Parathyroid adenoma (tissue), 2 donors: ENCODE measurements at regions not wholly inside any gene's neighbourhood (a gene's known extent, or its start where the extent isn't known, plus 50 kb on each side); places are given as distances from the start of the nearest gene placed in this dataset.

Source experiments
- H2AFZ ChIP-seq: fragments of 300-600 bp; sonication (generic); one replicate; pipeline ENCODE4 v1.7.0; 2017; ENCODE audit warnings: antibody characterized with exemption, mild to moderate bottlenecking
- H3K27ac ChIP-seq: fragments of 300-600 bp; sonication (generic); one replicate; pipeline ENCODE4 v1.7.0; 2017
- H3K27me3 ChIP-seq: fragments of 300-600 bp; sonication (generic); one replicate; pipeline ENCODE4 v1.7.0; 2017; ENCODE audit warnings: low read length; ENCODE audit not compliant: control insufficient read depth, insufficient read depth
- H3K36me3 ChIP-seq: fragments of 300-600 bp; sonication (generic); one replicate; pipeline ENCODE4 v1.7.0; 2017; ENCODE audit warnings: low read length; ENCODE audit not compliant: control insufficient read depth, insufficient read depth
- H3K4me1 ChIP-seq: fragments of 300-600 bp; sonication (generic); one replicate; pipeline ENCODE4 v1.7.0; 2017; ENCODE audit warnings: control low read depth
- H3K4me2 ChIP-seq: fragments of 300-600 bp; sonication (generic); one replicate; pipeline ENCODE4 v1.7.0; 2017; ENCODE audit warnings: low read length
- H3K4me3 ChIP-seq: fragments of 300-600 bp; sonication (generic); one replicate; pipeline ENCODE4 v1.7.0; 2017; ENCODE audit warnings: low read depth, low read length
- H3K79me2 ChIP-seq: fragments of 300-600 bp; sonication (generic); one replicate; pipeline ENCODE4 v1.7.0; 2017; ENCODE audit warnings: control low read depth
- H3K9ac ChIP-seq: fragments of 300-600 bp; sonication (generic); one replicate; pipeline ENCODE4 v1.7.0; 2017; ENCODE audit warnings: mild to moderate bottlenecking
- H3K9me3 ChIP-seq: fragments of 300-600 bp; sonication (generic); one replicate; pipeline ENCODE4 v1.7.0; 2017; ENCODE audit warnings: low read length; ENCODE audit not compliant: control insufficient read depth
- CTCF ChIP-seq: fragments of 300-600 bp; sonication (generic); IDR thresholded peaks from one replicate; pipeline ENCODE4 v1.7.0; 2017; ENCODE audit warnings: antibody characterized with exemption, mild to moderate bottlenecking
- donor health status: primary hyperparathyroidism.

- no peak overlapping the region for H2AFZ ChIP-seq
- no peaks in the 10 kb centered on the region for H3K79me2 ChIP-seq
- no peak overlapping the region for H3K4me2 ChIP-seq
- no peaks in the 10 kb centered on the region for H3K27me3 ChIP-seq
- no peak overlapping the region for H3K9ac ChIP-seq
- H3K36me3 ChIP-seq, result no peaks in the 10 kb centered on the region
- no peak overlapping the region for H3K4me3 ChIP-seq
- no peak overlapping the region for H3K27ac ChIP-seq
- TF ChIP-seq CTCF, result no peak
- no peaks in the 10 kb centered on the region for H3K9me3 ChIP-seq
- no peaks in the 10 kb centered on the region for H3K4me1 ChIP-seq
These were observed 507.1 kb downstream of the TMEM182 start for GRCh38 chr2:103268841-103269498.

- H3K36me3 ChIP-seq, result no peaks in the 10 kb centered on the region
- H3K27ac ChIP-seq, result no peak overlapping the region
- TF ChIP-seq CTCF, result no peak
- no peaks in the 10 kb centered on the region for H3K9me3 ChIP-seq
- no peak overlapping the region for H3K4me2 ChIP-seq
- H3K4me3 ChIP-seq, result no peak overlapping the region
- H2AFZ ChIP-seq, result no peak overlapping the region
- H3K79me2 ChIP-seq, result no peaks in the 10 kb centered on the region
- no peak overlapping the region for H3K9ac ChIP-seq
- no peaks in the 10 kb centered on the region for H3K27me3 ChIP-seq
- H3K4me1 ChIP-seq, result no peaks in the 10 kb centered on the region
These were observed 515.0 kb downstream of the TMEM182 start for GRCh38 chr2:103276869-103277268.

GRCh38 chr2:103284750-103285149, 522.9 kb downstream of the TMEM182 start:
- no peak overlapping the region for H3K4me3 ChIP-seq
- H2AFZ ChIP-seq, result no peak overlapping the region
- H3K4me2 ChIP-seq, result no peak overlapping the region

GRCh38 chr2:103285354-103285753, 523.5 kb downstream of the TMEM182 start:
- Histone ChIP-seq H3K9me3 (no peaks in the 10 kb centered on the region), H3K9ac (no peak overlapping the region), H3K27me3 (no peaks in the 10 kb centered on the region), H3K4me3 (no peak overlapping the region), H3K36me3 (no peaks in the 10 kb centered on the region), H3K4me1 (no peaks in the 10 kb centered on the region), H3K27ac (no peak overlapping the region), H3K4me2 (no peak overlapping the region), H3K79me2 (no peaks in the 10 kb centered on the region), H2AFZ (no peak overlapping the region)
- TF ChIP-seq CTCF, result no peak

More at GRCh38 chr2:103284750-103285149, 522.9 kb downstream of the TMEM182 start:
- Histone ChIP-seq H3K9ac (no peak overlapping the region), H3K79me2 (no peaks in the 10 kb centered on the region), H3K36me3 (no peaks in the 10 kb centered on the region), H3K27me3 (no peaks in the 10 kb centered on the region), H3K9me3 (no peaks in the 10 kb centered on the region), H3K4me1 (no peaks in the 10 kb centered on the region), H3K27ac (no peak overlapping the region)
- TF ChIP-seq CTCF, result no peak

- H2AFZ ChIP-seq, result no peak overlapping the region
- H3K4me3 ChIP-seq, result no peak overlapping the region
- no peak overlapping the region for H3K9ac ChIP-seq
- no peaks in the 10 kb centered on the region for H3K79me2 ChIP-seq
- TF ChIP-seq CTCF, result no peak
- H3K4me2 ChIP-seq, result no peak overlapping the region
- no peaks in the 10 kb centered on the region for H3K9me3 ChIP-seq
- H3K27me3 ChIP-seq, result no peaks in the 10 kb centered on the region
- no peak overlapping the region for H3K27ac ChIP-seq
- H3K36me3 ChIP-seq, result no peaks in the 10 kb centered on the region
- H3K4me1 ChIP-seq, result no peaks in the 10 kb centered on the region
These were observed 525.9 kb downstream of the TMEM182 start for GRCh38 chr2:103287746-103288145.
